Osteocyte (in vitro differentiated cells): ENCODE measurements at regions not wholly inside any gene's neighbourhood (a gene's known extent, or its start where the extent isn't known, plus 50 kb on each side); places are given as distances from the start of the nearest gene placed in this dataset.

Source experiments
- DNase-seq: peaks from one replicate; pipeline ENCODE4 v3.0.0; 2021; ENCODE audit warnings: mixed read lengths; ENCODE audit not compliant: unreplicated experiment; ENCODE audit errors: extremely low spot score
- H3K27ac Mint-ChIP-seq: one replicate; pipeline ENCODE4 v1.8.0; 2021; ENCODE audit warnings: mild to moderate bottlenecking, mixed read lengths; ENCODE audit not compliant: unreplicated experiment
- H3K27me3 Mint-ChIP-seq: one replicate; pipeline ENCODE4 v1.8.0; 2021; ENCODE audit warnings: mixed read lengths; ENCODE audit not compliant: unreplicated experiment
- H3K36me3 Mint-ChIP-seq: one replicate; pipeline ENCODE4 v1.8.0; 2021; ENCODE audit warnings: mixed read lengths; ENCODE audit not compliant: unreplicated experiment
- H3K4me1 Mint-ChIP-seq: one replicate; pipeline ENCODE4 v1.8.0; 2021; ENCODE audit warnings: mixed read lengths; ENCODE audit not compliant: unreplicated experiment
- H3K4me3 Mint-ChIP-seq: one replicate; pipeline ENCODE4 v1.8.0; 2021; ENCODE audit warnings: mild to moderate bottlenecking, moderate library complexity, mixed read lengths; ENCODE audit not compliant: unreplicated experiment
- H3K9me3 Mint-ChIP-seq: one replicate; pipeline ENCODE4 v1.8.0; 2021; ENCODE audit warnings: mixed read lengths; ENCODE audit not compliant: unreplicated experiment
- TF ChIP-seq, protein P1 (sequence below): fragments of 200-600 bp; sonication (generic); IDR thresholded peaks from 2 replicates; pipeline ENCODE4 v1.5.0; 2021; ENCODE audit warnings: antibody characterized with exemption, mild to moderate bottlenecking, moderate library complexity

DNA sequence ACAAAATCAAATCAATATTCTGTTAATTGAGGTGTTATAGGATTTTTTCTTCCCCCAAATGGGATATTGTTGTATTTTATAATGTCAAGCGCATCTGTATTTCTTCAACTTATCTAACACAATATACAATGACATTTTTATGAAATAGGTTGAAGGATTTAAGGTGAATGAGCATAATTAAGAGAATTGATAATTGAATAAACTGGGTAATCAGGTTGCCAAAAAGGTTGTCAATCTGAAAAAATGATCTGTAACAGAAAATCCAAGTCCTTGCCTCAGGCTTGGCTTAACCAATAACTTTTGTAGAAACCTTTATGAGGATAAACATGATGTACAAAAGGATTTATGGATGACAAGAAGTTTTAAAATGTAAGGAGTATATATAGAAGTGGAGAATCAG, 1101.7 kb upstream of the EYS start:
- Mint-ChIP-seq H3K27me3 (peaks cover 4% of the 10 kb centered on the region), H3K4me3 (no peak overlapping the region), H3K36me3 (no peaks in the 10 kb centered on the region), H3K4me1 (no peaks in the 10 kb centered on the region), H3K9me3 (no peaks in the 10 kb centered on the region), H3K27ac (no peak overlapping the region)
- no peak for DNase-seq
- TF ChIP-seq, protein P1, sequence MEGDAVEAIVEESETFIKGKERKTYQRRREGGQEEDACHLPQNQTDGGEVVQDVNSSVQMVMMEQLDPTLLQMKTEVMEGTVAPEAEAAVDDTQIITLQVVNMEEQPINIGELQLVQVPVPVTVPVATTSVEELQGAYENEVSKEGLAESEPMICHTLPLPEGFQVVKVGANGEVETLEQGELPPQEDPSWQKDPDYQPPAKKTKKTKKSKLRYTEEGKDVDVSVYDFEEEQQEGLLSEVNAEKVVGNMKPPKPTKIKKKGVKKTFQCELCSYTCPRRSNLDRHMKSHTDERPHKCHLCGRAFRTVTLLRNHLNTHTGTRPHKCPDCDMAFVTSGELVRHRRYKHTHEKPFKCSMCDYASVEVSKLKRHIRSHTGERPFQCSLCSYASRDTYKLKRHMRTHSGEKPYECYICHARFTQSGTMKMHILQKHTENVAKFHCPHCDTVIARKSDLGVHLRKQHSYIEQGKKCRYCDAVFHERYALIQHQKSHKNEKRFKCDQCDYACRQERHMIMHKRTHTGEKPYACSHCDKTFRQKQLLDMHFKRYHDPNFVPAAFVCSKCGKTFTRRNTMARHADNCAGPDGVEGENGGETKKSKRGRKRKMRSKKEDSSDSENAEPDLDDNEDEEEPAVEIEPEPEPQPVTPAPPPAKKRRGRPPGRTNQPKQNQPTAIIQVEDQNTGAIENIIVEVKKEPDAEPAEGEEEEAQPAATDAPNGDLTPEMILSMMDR: no peak

- Mint-ChIP-seq H3K4me1 (no peaks in the 10 kb centered on the region), H3K36me3 (no peaks in the 10 kb centered on the region), H3K27ac (no peak overlapping the region), H3K9me3 (peaks cover 6% of the 10 kb centered on the region), H3K27me3 (peaks cover 6% of the 10 kb centered on the region), H3K4me3 (no peak overlapping the region)
- DNase-seq: no peak
- TF ChIP-seq, protein P1: no peak
These were observed 1090.0 kb upstream of the EYS start for GRCh38 chr6:66796987-66797386.

- DNase-seq: no peak
- Mint-ChIP-seq H3K4me1 (peaks cover 6% of the 10 kb centered on the region), H3K27ac (no peak overlapping the region), H3K4me3 (no peak overlapping the region), H3K9me3 (peaks cover 9% of the 10 kb centered on the region), H3K36me3 (no peaks in the 10 kb centered on the region), H3K27me3 (no peaks in the 10 kb centered on the region)
- TF ChIP-seq, protein P1: no peak
These were observed 1081.6 kb upstream of the EYS start for GRCh38 chr6:66788579-66788978.

DNA sequence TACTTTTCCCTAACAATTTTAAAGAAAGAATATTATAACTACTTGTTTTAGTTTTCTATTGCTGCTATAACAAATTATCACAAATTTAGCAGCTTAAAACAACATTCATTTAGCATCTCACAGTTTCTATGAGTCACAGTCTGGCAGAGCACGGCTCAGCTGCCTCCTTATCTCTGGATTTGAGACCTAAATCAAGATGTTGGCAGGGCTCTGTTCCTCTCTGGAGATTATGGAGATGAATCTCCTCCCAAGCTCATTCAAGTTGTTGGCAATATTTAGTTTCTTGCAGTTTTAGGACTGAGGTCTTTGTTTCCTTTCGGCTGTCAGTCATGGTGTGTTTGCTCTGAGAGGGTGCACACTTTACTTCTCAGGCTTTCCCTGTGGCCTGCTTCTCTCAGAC, 1065.8 kb upstream of the EYS start:
- Mint-ChIP-seq H3K4me1 (peaks cover 5% of the 10 kb centered on the region), H3K4me3 (no peak overlapping the region), H3K9me3 (peaks cover 24% of the 10 kb centered on the region), H3K27me3 (no peaks in the 10 kb centered on the region), H3K27ac (no peak overlapping the region), H3K36me3 (no peaks in the 10 kb centered on the region)
- TF ChIP-seq, protein P1: no peak
- no peak for DNase-seq

- H3K36me3 Mint-ChIP-seq: no peaks in the 10 kb centered on the region
- H3K27ac Mint-ChIP-seq: no peak overlapping the region
- no peak for DNase-seq
- no peaks in the 10 kb centered on the region for H3K27me3 Mint-ChIP-seq
- TF ChIP-seq, protein P1: no peak
- H3K4me3 Mint-ChIP-seq: no peak overlapping the region
- H3K9me3 Mint-ChIP-seq: peaks cover 17% of the 10 kb centered on the region
- H3K4me1 Mint-ChIP-seq: peaks cover 5% of the 10 kb centered on the region
These were observed 1064.6 kb upstream of the EYS start for GRCh38 chr6:66771626-66772025.
